GM12874 (cell line): ENCODE measurements at regions not wholly inside any gene's neighbourhood (a gene's known extent, or its start where the extent isn't known, plus 50 kb on each side); places are given as distances from the start of the nearest gene placed in this dataset.

Experiments used
- CTCF ChIP-seq: IDR thresholded peaks from 2 replicates; pipeline ENCODE4 v1.5.1; 2011; ENCODE audit warnings: low read depth, mild to moderate bottlenecking, control low read depth, low read length, moderate library complexity; ENCODE audit not compliant: insufficient read depth

GRCh38 chr2:150125708-150126107, 361.8 kb downstream of the RND3 start:
- TF ChIP-seq CTCF: no peak

- no peak for TF ChIP-seq CTCF
Observed at GRCh38 chr2:150125188-150125587, 362.3 kb downstream of the RND3 start.

GRCh38 chr2:150124739-150125138, 362.7 kb downstream of the RND3 start:
- no peak for TF ChIP-seq CTCF

- no peak for TF ChIP-seq CTCF
Observed at GRCh38 chr2:150122871-150123613, 364.4 kb downstream of the RND3 start.

- TF ChIP-seq CTCF: no peak
Observed at GRCh38 chr2:150122156-150122555, 365.3 kb downstream of the RND3 start.

- TF ChIP-seq CTCF: no peak
Observed at GRCh38 chr2:150120326-150120955, 367.0 kb downstream of the RND3 start.

GRCh38 chr2:150119819-150120218, 367.6 kb downstream of the RND3 start:
- TF ChIP-seq CTCF: no peak
